GM13977 (cell line): ENCODE measurements at regions not wholly inside any gene's neighbourhood (a gene's known extent, or its start where the extent isn't known, plus 50 kb on each side); places are given as distances from the start of the nearest gene placed in this dataset.
"Not testable (repeated sequence)": the region's sequence is repeated elsewhere in the genome, so short reads cannot be mapped to it uniquely, and the experiment has no call there.

Source experiments
- DNase-seq: peaks from one replicate; pipeline ENCODE4 v3.0.0; 2012; ENCODE audit warnings: low spot score
- CTCF ChIP-seq: IDR thresholded peaks from 2 replicates; pipeline ENCODE4 v1.5.1; 2012; ENCODE audit warnings: mild to moderate bottlenecking, control low read depth; ENCODE audit not compliant: insufficient read depth; ENCODE audit errors: extremely low read depth, missing control alignments
- in situ Hi-C: fragments of 300-500 bp; cut with MboI; formaldehyde crosslinking; loops from one replicate; pipeline ENCODE4 v1.12.0; 2022; ENCODE audit warnings: low sequenced_read_pairs, low pct_unique_long_range_greater_than_20kb, mixed read lengths, inconsistent platforms; ENCODE audit not compliant: unreplicated experiment

- DNase-seq = no peak
- in situ Hi-C loops = no loop called here
- TF ChIP-seq CTCF = no peak
These were observed 164.0 kb upstream of the ZNF337 start for GRCh38 chr20:25860531-25861150.

- in situ Hi-C loops = no loop called here
- no peak for TF ChIP-seq CTCF
- DNase-seq = peak; percentile 58
These were observed 163.2 kb upstream of the ZNF337 start for GRCh38 chr20:25859649-25860530.

GRCh38 chr20:25858495-25859425, 162.1 kb upstream of the ZNF337 start:
- no peak for DNase-seq
- in situ Hi-C loops = no loop called here
- no peak for TF ChIP-seq CTCF

- in situ Hi-C loops, DNase-seq: not testable (repeated sequence)
These were observed 160.6 kb upstream of the ZNF337 start for GRCh38 chr20:25857091-25857788.

- DNase-seq = no peak
- TF ChIP-seq CTCF = no peak
- in situ Hi-C loops = no loop called here
These were observed 159.7 kb upstream of the ZNF337 start for GRCh38 chr20:25856256-25856884.

- DNase-seq, in situ Hi-C loops: not testable (repeated sequence)
These were observed 159.0 kb upstream of the ZNF337 start for GRCh38 chr20:25855451-25856156.

- DNase-seq, in situ Hi-C loops: not testable (repeated sequence)
These were observed 158.0 kb upstream of the ZNF337 start for GRCh38 chr20:25854666-25855065.

GRCh38 chr20:25853718-25854388, 157.2 kb upstream of the ZNF337 start:
- in situ Hi-C loops = not testable (repeated sequence)
- peak; percentile 74 for DNase-seq

GRCh38 chr20:25852968-25853717, 156.5 kb upstream of the ZNF337 start:
- in situ Hi-C loops = not testable (repeated sequence)

GRCh38 chr20:25850133-25850532, 153.5 kb upstream of the ZNF337 start:
- in situ Hi-C loops, DNase-seq: not testable (repeated sequence)

More at GRCh38 chr20:25852968-25853717, 156.5 kb upstream of the ZNF337 start:
- DNase-seq = not testable (repeated sequence)
